ENCODE measurements at regions not wholly inside any gene's neighbourhood (a gene's known extent, or its start where the extent isn't known, plus 50 kb on each side); places are given as distances from the start of the nearest gene placed in this dataset.

- in situ Hi-C loops (cut with MboI; ENCODE audit: low pct_unique_long_range_greater_than_20kb, low sequenced_read_pairs, unreplicated experiment), result no loop called here
- TF ChIP-seq, protein P1, sequence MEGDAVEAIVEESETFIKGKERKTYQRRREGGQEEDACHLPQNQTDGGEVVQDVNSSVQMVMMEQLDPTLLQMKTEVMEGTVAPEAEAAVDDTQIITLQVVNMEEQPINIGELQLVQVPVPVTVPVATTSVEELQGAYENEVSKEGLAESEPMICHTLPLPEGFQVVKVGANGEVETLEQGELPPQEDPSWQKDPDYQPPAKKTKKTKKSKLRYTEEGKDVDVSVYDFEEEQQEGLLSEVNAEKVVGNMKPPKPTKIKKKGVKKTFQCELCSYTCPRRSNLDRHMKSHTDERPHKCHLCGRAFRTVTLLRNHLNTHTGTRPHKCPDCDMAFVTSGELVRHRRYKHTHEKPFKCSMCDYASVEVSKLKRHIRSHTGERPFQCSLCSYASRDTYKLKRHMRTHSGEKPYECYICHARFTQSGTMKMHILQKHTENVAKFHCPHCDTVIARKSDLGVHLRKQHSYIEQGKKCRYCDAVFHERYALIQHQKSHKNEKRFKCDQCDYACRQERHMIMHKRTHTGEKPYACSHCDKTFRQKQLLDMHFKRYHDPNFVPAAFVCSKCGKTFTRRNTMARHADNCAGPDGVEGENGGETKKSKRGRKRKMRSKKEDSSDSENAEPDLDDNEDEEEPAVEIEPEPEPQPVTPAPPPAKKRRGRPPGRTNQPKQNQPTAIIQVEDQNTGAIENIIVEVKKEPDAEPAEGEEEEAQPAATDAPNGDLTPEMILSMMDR (IDR thresholded peaks at IDR 0.05; ENCODE audit: extremely low read depth, insufficient read depth, missing control alignments), result no peak
- DNase-seq (ENCODE audit: low spot score), result peak; percentile 31
Measured at GRCh38 chrX:5646818-5647217, 581.8 kb downstream of the NLGN4X start.

- in situ Hi-C loops (cut with MboI; ENCODE audit: low pct_unique_long_range_greater_than_20kb, low sequenced_read_pairs, unreplicated experiment), result no loop called here
- no peak for DNase-seq (ENCODE audit: low spot score)
- TF ChIP-seq, protein P1 (IDR thresholded peaks at IDR 0.05; ENCODE audit: extremely low read depth, insufficient read depth, missing control alignments), result no peak
Measured at GRCh38 chrX:5644776-5645175, 583.9 kb downstream of the NLGN4X start.

- TF ChIP-seq, protein P1 (IDR thresholded peaks at IDR 0.05; ENCODE audit: extremely low read depth, insufficient read depth, missing control alignments), result no peak
- DNase-seq (ENCODE audit: low spot score), result no peak
- in situ Hi-C loops (cut with MboI; ENCODE audit: low pct_unique_long_range_greater_than_20kb, low sequenced_read_pairs, unreplicated experiment), result no loop called here
Measured at GRCh38 chrX:5640071-5640470, 588.6 kb downstream of the NLGN4X start.

- no peak for DNase-seq (ENCODE audit: low spot score)
- in situ Hi-C loops (cut with MboI; ENCODE audit: low pct_unique_long_range_greater_than_20kb, low sequenced_read_pairs, unreplicated experiment), result no loop called here
- TF ChIP-seq, protein P1 (IDR thresholded peaks at IDR 0.05; ENCODE audit: extremely low read depth, insufficient read depth, missing control alignments), result no peak
Measured at GRCh38 chrX:5638572-5638971, 590.1 kb downstream of the NLGN4X start.

GRCh38 chrX:5632887-5633286, 595.8 kb downstream of the NLGN4X start:
- in situ Hi-C loops (cut with MboI; ENCODE audit: low pct_unique_long_range_greater_than_20kb, low sequenced_read_pairs, unreplicated experiment), result no loop called here
- DNase-seq (ENCODE audit: low spot score), result no peak
- TF ChIP-seq, protein P1 (IDR thresholded peaks at IDR 0.05; ENCODE audit: extremely low read depth, insufficient read depth, missing control alignments), result no peak

DNA sequence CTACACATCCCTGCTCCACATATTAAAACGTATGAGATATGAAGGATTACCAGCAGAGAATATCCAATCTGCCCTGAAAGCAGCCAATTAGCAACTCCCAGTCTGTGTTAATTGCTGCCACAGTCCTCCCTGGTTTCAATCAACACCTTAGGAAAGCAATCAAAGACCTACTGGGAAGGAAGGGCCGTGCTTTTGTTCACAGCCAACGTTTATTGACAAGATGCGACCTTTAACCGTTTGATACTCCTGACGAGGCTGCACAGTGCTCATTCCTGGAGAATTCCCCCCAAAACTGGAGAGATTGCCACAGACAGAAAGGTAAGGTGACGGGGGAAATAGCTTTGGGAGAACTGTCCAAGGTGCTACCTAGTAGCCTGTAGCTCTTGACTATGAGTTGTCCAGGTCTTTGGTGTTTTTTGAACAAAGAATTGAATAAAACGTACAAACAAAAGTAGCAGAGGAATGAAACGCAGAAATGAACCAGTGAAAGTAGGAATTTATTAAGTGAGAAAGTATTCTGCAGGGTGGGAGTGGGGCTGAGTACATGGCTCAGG, 596.5 kb downstream of the NLGN4X start:
- TF ChIP-seq, protein P1 (IDR thresholded peaks at IDR 0.05; ENCODE audit: extremely low read depth, insufficient read depth, missing control alignments), result no peak
- in situ Hi-C loops (cut with MboI; ENCODE audit: low pct_unique_long_range_greater_than_20kb, low sequenced_read_pairs, unreplicated experiment), result no loop called here
- no peak for DNase-seq (ENCODE audit: low spot score)

DNA sequence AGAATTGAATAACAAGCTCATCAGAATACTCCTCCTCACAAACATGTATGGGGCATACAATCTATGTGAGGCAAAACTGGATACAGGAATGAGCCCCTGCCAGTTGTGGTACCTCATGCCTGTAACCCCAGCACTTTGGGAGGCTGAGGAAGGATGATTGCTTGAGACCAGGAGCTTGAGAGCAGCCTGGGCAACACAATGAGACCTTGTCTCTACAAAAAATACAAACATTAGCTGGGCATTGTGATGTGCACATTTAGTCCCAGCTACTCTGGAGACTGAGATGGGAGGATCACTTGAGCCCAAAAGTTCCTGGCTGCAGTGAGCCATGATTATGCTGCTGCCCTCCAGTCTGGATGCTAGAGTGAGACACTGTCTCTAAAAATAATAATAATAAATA, 611.0 kb downstream of the NLGN4X start:
- no peak for DNase-seq (ENCODE audit: low spot score)
- in situ Hi-C loops (cut with MboI; ENCODE audit: low pct_unique_long_range_greater_than_20kb, low sequenced_read_pairs, unreplicated experiment), result no loop called here
- TF ChIP-seq, protein P1 (IDR thresholded peaks at IDR 0.05; ENCODE audit: extremely low read depth, insufficient read depth, missing control alignments), result no peak
